HG02938 (cell line): ENCODE measurements at regions not wholly inside any gene's neighbourhood (a gene's known extent, or its start where the extent isn't known, plus 50 kb on each side); places are given as distances from the start of the nearest gene placed in this dataset.

Experiments
- ATAC-seq: cut with Tn5 transposase; IDR thresholded peaks from one replicate; pipeline ENCODE4 v1.9.1; 2021; ENCODE audit warnings: mild to moderate bottlenecking, moderate library complexity; ENCODE audit not compliant: unreplicated experiment

- no peak for ATAC-seq
These were observed 492.5 kb downstream of the ARL4A start for GRCh38 chr7:13179775-13180523.

- ATAC-seq = no peak
These were observed 493.8 kb downstream of the ARL4A start for GRCh38 chr7:13181216-13181615.

GRCh38 chr7:13185139-13185538, 497.7 kb downstream of the ARL4A start:
- no peak for ATAC-seq

- ATAC-seq = no peak
These were observed 500.9 kb downstream of the ARL4A start for GRCh38 chr7:13188236-13188805.

GRCh38 chr7:13188922-13189321, 501.5 kb downstream of the ARL4A start:
- no peak for ATAC-seq

GRCh38 chr7:13189668-13190067, 502.2 kb downstream of the ARL4A start:
- no peak for ATAC-seq

- no peak for ATAC-seq
These were observed 510.1 kb downstream of the ARL4A start for GRCh38 chr7:13197501-13197900.

- ATAC-seq = no peak
These were observed 510.6 kb downstream of the ARL4A start for GRCh38 chr7:13198036-13198435.

- ATAC-seq = no peak
These were observed 511.3 kb downstream of the ARL4A start for GRCh38 chr7:13198727-13199126.

- no peak for ATAC-seq
These were observed 514.2 kb downstream of the ARL4A start for GRCh38 chr7:13201628-13202027.

- ATAC-seq = no peak
These were observed 530.3 kb downstream of the ARL4A start for GRCh38 chr7:13217768-13218167.

- no peak for ATAC-seq
These were observed 537.6 kb downstream of the ARL4A start for GRCh38 chr7:13225068-13225467.

- ATAC-seq = no peak
These were observed 539.0 kb downstream of the ARL4A start for GRCh38 chr7:13226385-13226784.

- ATAC-seq = no peak
These were observed 543.8 kb downstream of the ARL4A start for GRCh38 chr7:13231216-13231615.

GRCh38 chr7:13235436-13235835, 548.0 kb downstream of the ARL4A start:
- ATAC-seq = no peak

- no peak for ATAC-seq
These were observed 548.6 kb downstream of the ARL4A start for GRCh38 chr7:13236026-13236425.

- ATAC-seq = no peak
These were observed 552.9 kb downstream of the ARL4A start for GRCh38 chr7:13240349-13240748.

GRCh38 chr7:13241416-13241815, 554.0 kb downstream of the ARL4A start:
- no peak for ATAC-seq

GRCh38 chr7:13257661-13258060, 570.2 kb downstream of the ARL4A start:
- ATAC-seq = no peak

GRCh38 chr7:13258386-13258785, 571.0 kb downstream of the ARL4A start:
- no peak for ATAC-seq

- ATAC-seq = no peak
These were observed 572.5 kb downstream of the ARL4A start for GRCh38 chr7:13259930-13260329.

GRCh38 chr7:13262929-13263530, 575.6 kb downstream of the ARL4A start:
- no peak for ATAC-seq
